ENCODE measurements at regions not wholly inside any gene's neighbourhood (a gene's known extent, or its start where the extent isn't known, plus 50 kb on each side); places are given as distances from the start of the nearest gene placed in this dataset.

GRCh38 chr3:135891121-135891520 lies 74.4 kb upstream of the PPP2R3A start:
- FAIRE-seq: no peak
- TF ChIP-seq POLR2A (IDR thresholded peaks at IDR 0.05; ENCODE audit: low read depth, low read length): no peak
- TF ChIP-seq SPI1 (IDR thresholded peaks at IDR 0.05; ENCODE audit: low read depth, low read length): no peak
- TF ChIP-seq TAF1 (IDR thresholded peaks at IDR 0.05; ENCODE audit: low read depth, low read length): no peak
- TF ChIP-seq POU2F2 (IDR thresholded peaks at IDR 0.05; ENCODE audit: low read depth, low read length): no peak
- no peak for DNase-seq (ENCODE audit: insufficient read length, low spot score)

GRCh38 chr3:135895106-135895733 lies 70.3 kb upstream of the PPP2R3A start:
- no peak for TF ChIP-seq POLR2A (IDR thresholded peaks at IDR 0.05; ENCODE audit: low read depth, low read length)
- no peak for TF ChIP-seq PAX5 (IDR thresholded peaks at IDR 0.05; ENCODE audit: insufficient read depth, low read length, severe bottlenecking)
- no peak for TF ChIP-seq POU2F2 (IDR thresholded peaks at IDR 0.05; ENCODE audit: low read depth, low read length)
- TF ChIP-seq TAF1 (IDR thresholded peaks at IDR 0.05; ENCODE audit: low read depth, low read length): no peak
- TF ChIP-seq POLR2AphosphoS5 (IDR thresholded peaks at IDR 0.05; ENCODE audit: low read depth, low read length): no peak
- TF ChIP-seq SPI1 (IDR thresholded peaks at IDR 0.05; ENCODE audit: low read depth, low read length): no peak
- FAIRE-seq: peak; percentile 79

GRCh38 chr3:135895734-135896121 lies 69.8 kb upstream of the PPP2R3A start:
- no peak for TF ChIP-seq POLR2A (IDR thresholded peaks at IDR 0.05; ENCODE audit: low read depth, low read length)
- no peak for TF ChIP-seq POLR2AphosphoS5 (IDR thresholded peaks at IDR 0.05; ENCODE audit: low read depth, low read length)
- TF ChIP-seq TAF1 (IDR thresholded peaks at IDR 0.05; ENCODE audit: low read depth, low read length): no peak
- TF ChIP-seq PAX5 (IDR thresholded peaks at IDR 0.05; ENCODE audit: insufficient read depth, low read length, severe bottlenecking): no peak
- TF ChIP-seq POU2F2 (IDR thresholded peaks at IDR 0.05; ENCODE audit: low read depth, low read length): no peak
- no peak for TF ChIP-seq SPI1 (IDR thresholded peaks at IDR 0.05; ENCODE audit: low read depth, low read length)
- FAIRE-seq (no peak), DNase-seq (ENCODE audit: insufficient read length, low spot score) (no peak)

More at GRCh38 chr3:135895106-135895733, 70.3 kb upstream of the PPP2R3A start:
- peak; percentile 6 for DNase-seq (ENCODE audit: insufficient read length, low spot score)

GRCh38 chr3:135896613-135897012 lies 68.9 kb upstream of the PPP2R3A start:
- TF ChIP-seq TAF1 (IDR thresholded peaks at IDR 0.05; ENCODE audit: low read depth, low read length) (no peak), POLR2AphosphoS5 (IDR thresholded peaks at IDR 0.05; ENCODE audit: low read depth, low read length) (no peak), SPI1 (IDR thresholded peaks at IDR 0.05; ENCODE audit: low read depth, low read length) (no peak), POLR2A (IDR thresholded peaks at IDR 0.05; ENCODE audit: low read depth, low read length) (no peak), POU2F2 (IDR thresholded peaks at IDR 0.05; ENCODE audit: low read depth, low read length) (no peak), PAX5 (IDR thresholded peaks at IDR 0.05; ENCODE audit: insufficient read depth, low read length, severe bottlenecking) (no peak)
- FAIRE-seq (no peak), DNase-seq (ENCODE audit: insufficient read length, low spot score) (no peak)

- DNase-seq (ENCODE audit: insufficient read length, low spot score): no peak
- FAIRE-seq: no peak
- TF ChIP-seq POLR2A (IDR thresholded peaks at IDR 0.05; ENCODE audit: low read depth, low read length) (no peak), SPI1 (IDR thresholded peaks at IDR 0.05; ENCODE audit: low read depth, low read length) (no peak), POU2F2 (IDR thresholded peaks at IDR 0.05; ENCODE audit: low read depth, low read length) (no peak), POLR2AphosphoS5 (IDR thresholded peaks at IDR 0.05; ENCODE audit: low read depth, low read length) (no peak), PAX5 (IDR thresholded peaks at IDR 0.05; ENCODE audit: insufficient read depth, low read length, severe bottlenecking) (no peak), TAF1 (IDR thresholded peaks at IDR 0.05; ENCODE audit: low read depth, low read length) (no peak)
Measured at GRCh38 chr3:135897715-135898114, 67.8 kb upstream of the PPP2R3A start.

- TF ChIP-seq POLR2AphosphoS5 (IDR thresholded peaks at IDR 0.05; ENCODE audit: low read depth, low read length) (no peak), PAX5 (IDR thresholded peaks at IDR 0.05; ENCODE audit: insufficient read depth, low read length, severe bottlenecking) (no peak), POLR2A (IDR thresholded peaks at IDR 0.05; ENCODE audit: low read depth, low read length) (no peak), TAF1 (IDR thresholded peaks at IDR 0.05; ENCODE audit: low read depth, low read length) (no peak), SPI1 (IDR thresholded peaks at IDR 0.05; ENCODE audit: low read depth, low read length) (no peak), POU2F2 (IDR thresholded peaks at IDR 0.05; ENCODE audit: low read depth, low read length) (no peak)
- FAIRE-seq (no peak), DNase-seq (ENCODE audit: insufficient read length, low spot score) (no peak)
Measured at GRCh38 chr3:135898774-135899173, 66.8 kb upstream of the PPP2R3A start.

- FAIRE-seq: no peak
Measured at GRCh38 chr3:135905058-135905724, 60.3 kb upstream of the PPP2R3A start.

GRCh38 chr3:135907422-135908165 lies 57.9 kb upstream of the PPP2R3A start:
- FAIRE-seq (no peak), DNase-seq (ENCODE audit: insufficient read length, low spot score) (no peak)
- TF ChIP-seq TAF1 (IDR thresholded peaks at IDR 0.05; ENCODE audit: low read depth, low read length) (no peak), PAX5 (IDR thresholded peaks at IDR 0.05; ENCODE audit: insufficient read depth, low read length, severe bottlenecking) (no peak), SPI1 (IDR thresholded peaks at IDR 0.05; ENCODE audit: low read depth, low read length) (no peak), POLR2A (IDR thresholded peaks at IDR 0.05; ENCODE audit: low read depth, low read length) (no peak), POLR2AphosphoS5 (IDR thresholded peaks at IDR 0.05; ENCODE audit: low read depth, low read length) (no peak)

More at GRCh38 chr3:135905058-135905724, 60.3 kb upstream of the PPP2R3A start:
- DNase-seq (ENCODE audit: insufficient read length, low spot score): no peak
- TF ChIP-seq PAX5 (IDR thresholded peaks at IDR 0.05; ENCODE audit: insufficient read depth, low read length, severe bottlenecking): no peak
- TF ChIP-seq SPI1 (IDR thresholded peaks at IDR 0.05; ENCODE audit: low read depth, low read length): no peak
- no peak for TF ChIP-seq POLR2AphosphoS5 (IDR thresholded peaks at IDR 0.05; ENCODE audit: low read depth, low read length)
- no peak for TF ChIP-seq TAF1 (IDR thresholded peaks at IDR 0.05; ENCODE audit: low read depth, low read length)
- TF ChIP-seq POU2F2 (IDR thresholded peaks at IDR 0.05; ENCODE audit: low read depth, low read length): no peak
- TF ChIP-seq POLR2A (IDR thresholded peaks at IDR 0.05; ENCODE audit: low read depth, low read length): no peak

GRCh38 chr3:135908225-135908624 lies 57.3 kb upstream of the PPP2R3A start:
- TF ChIP-seq TAF1 (IDR thresholded peaks at IDR 0.05; ENCODE audit: low read depth, low read length): no peak
- no peak for TF ChIP-seq POLR2AphosphoS5 (IDR thresholded peaks at IDR 0.05; ENCODE audit: low read depth, low read length)
- TF ChIP-seq SPI1 (IDR thresholded peaks at IDR 0.05; ENCODE audit: low read depth, low read length): no peak
- TF ChIP-seq POU2F2 (IDR thresholded peaks at IDR 0.05; ENCODE audit: low read depth, low read length): no peak
- DNase-seq (ENCODE audit: insufficient read length, low spot score) (no peak), FAIRE-seq (no peak)

Measured in GM12891 (cell line).